NCI-H2227 (cell line): ENCODE measurements at regions not wholly inside any gene's neighbourhood (a gene's known extent, or its start where the extent isn't known, plus 50 kb on each side); places are given as distances from the start of the nearest gene placed in this dataset.
"Not testable (repeated sequence)": the region's sequence is repeated elsewhere in the genome, so short reads cannot be mapped to it uniquely, and the experiment has no call there.

Experiments used
- DNase-seq: peaks from one replicate; lab custom pipeline; 2025; ENCODE audit not compliant: unreplicated experiment; lab: John Stamatoyannopoulos, UW

DNA sequence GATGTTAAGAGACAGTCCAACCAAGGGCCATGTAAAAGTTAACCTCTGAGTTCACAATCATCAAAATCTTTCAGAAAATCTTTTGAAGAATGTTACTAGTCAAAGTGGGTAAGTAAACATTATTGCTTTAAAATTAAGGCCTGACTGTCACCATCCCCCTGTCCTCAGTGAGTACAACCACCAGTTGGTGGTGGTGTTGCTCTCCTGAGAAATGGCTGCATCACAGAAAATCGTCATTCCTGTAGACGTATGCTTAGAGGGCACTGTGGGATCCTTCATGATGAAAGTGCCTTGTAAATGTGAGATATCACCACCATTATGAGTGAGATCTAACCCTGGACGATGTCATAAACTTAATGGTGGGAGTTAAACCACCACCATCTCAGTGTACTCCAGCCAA lies 451.2 kb downstream of the RPS29 start:
- no peak for DNase-seq

DNA sequence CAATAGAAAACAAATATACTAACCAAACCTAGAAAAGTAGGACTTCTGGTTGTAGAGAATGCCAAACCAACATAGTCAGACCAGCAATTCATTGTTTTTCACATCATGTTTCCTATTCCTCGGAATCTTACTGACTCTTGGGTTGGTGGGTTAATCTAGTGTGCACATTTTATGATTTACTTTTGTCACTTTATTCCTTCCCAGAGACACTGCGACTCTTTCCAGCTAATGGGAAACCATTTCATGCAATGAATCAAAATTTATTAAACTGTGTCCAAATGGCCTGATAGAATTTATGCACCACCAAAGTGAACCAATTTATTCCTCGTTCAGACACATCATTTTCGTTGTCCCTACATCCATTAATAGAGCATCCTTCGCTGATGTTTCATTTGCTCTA lies 464.9 kb downstream of the RPS29 start:
- DNase-seq: no peak

DNA sequence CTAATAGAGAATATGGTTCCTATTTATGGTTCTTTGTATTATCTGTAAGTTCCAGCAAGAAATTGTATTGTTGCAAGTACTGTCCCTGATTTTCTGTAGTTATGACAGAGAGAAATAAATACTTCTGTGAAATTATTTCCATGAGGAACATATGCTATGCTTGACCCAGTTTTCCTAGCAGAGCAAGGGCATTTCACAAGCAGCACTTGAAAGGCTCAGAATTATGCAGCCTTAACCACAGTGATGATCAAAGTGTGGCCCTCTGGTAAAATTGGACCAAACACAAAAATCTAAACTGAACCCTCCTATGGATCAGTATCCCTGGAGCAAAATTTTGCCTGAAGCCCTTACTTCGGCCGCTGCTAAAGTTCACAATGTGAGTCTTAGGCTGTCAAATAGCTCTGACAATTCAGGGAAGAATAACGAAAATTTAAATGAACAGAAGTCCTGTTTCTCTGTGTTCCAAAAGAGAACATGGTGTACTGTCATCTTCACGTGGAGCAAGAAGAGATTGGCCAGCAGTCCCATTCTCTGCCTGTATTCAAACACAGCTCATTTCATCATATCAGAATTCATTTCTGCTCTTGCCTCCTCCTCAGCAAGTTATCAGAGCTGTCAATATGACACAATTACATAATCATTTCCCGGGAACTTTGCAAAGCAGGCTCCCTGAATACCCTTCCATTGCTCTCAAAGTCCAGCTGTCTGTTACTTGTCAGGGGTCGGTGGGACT lies 471.9 kb downstream of the RPS29 start:
- no peak for DNase-seq

DNA sequence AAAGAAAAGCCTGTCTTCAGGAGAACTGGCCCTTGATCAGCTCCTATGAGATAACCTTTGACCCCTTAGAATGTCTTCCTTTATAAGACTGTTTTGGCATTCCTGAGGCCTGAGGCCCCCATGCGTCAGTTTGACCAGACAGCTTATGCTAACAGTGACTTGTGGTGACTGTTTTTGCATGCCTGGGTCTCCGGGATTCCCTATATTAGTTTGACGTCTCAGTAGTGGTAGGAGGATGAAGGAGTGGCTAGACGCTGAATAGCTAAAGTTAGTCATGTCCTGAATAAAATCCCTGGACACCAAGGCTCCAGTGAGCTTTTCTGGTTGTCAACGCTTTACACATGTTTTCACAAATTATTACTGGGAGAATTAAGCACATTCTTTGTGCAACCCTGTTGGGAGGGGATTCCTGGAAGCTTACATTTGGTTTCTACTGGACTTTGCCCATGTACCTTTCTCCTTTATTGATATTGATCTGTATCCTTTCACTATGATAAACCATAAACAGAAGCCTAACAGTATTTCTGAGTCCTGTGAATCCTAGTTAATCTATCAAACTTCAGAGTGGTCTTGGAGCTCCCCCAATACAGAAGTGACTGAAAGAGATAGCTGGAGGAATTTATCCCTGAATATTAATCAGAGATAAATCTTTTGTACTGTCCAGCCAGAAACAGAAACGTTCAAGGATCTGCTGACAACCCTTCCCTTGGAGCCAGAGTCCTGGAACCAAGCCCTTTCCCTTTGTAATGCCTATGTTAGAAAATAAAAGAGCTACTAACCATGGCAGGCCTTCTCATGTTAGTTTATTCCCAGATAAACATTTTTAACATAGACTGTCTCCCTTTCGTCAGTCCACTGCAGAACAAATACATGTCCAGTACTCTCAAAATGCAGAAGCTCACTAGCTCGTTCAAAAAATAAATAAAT lies 479.2 kb downstream of the RPS29 start:
- DNase-seq: no peak

DNA sequence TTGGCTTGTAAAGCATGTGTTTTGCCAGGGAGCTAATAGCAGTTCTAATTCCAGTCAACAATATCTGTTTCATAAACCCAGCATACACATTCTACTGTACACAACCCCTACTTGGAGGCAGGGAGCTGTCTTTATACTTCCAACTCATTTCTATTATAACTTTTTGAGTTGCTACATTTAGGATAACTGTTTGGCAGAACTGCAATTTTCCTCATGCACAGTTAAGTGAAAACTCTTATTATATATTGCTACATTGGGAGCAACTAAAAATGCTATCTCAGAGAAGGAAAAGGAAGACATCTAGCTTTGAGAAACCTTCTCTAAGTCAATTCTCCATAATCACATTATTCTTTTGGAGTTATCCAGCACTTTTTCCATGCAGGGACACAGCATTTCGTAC lies 480.2 kb downstream of the RPS29 start:
- no peak for DNase-seq

DNA sequence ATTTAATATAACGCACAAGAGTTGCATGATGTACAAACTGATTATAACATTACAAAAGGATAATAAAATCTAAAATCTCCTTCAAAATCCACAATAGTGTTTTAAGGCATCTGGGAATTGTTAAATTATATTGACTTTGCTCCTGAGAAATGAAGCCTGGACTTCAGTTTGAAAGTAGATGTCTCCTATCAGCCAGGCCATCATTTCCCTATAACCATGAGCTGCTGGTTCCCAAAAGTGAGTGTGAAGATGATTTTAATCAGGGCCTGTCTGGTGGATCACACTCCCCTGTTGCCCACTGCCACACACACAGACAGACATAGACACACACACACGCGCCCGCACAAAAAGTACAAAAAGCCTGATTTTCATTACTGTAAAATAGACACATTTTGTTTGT lies 480.7 kb downstream of the RPS29 start:
- no peak for DNase-seq

GRCh38 chr14:49092345-49092744 lies 493.8 kb downstream of the RPS29 start:
- no peak for DNase-seq

GRCh38 chr14:49089107-49089506 lies 497.1 kb downstream of the RPS29 start:
- no peak for DNase-seq

GRCh38 chr14:49073292-49073691 lies 512.9 kb downstream of the RPS29 start:
- not testable (repeated sequence) for DNase-seq

DNA sequence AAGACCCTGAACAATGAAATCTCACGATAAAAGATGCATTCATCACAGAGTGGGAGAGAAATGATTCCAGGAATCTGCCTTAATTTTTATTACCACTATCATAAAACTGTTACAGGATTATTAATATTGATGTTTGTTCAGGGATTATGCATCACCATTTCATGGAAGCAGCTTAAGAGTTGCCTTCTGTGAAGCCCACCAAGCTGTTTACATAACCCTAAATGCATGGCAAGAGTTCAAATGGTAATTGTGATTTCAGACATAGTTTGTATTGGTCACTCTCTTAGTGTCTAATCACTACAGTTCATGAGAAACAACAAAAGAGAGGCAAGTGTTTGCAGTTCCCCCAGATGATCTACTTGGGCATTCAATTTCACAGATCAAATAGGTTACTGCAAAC lies 527.7 kb downstream of the RPS29 start:
- no peak for DNase-seq

GRCh38 chr14:49057838-49058510 lies 528.2 kb downstream of the RPS29 start:
- no peak for DNase-seq

DNA sequence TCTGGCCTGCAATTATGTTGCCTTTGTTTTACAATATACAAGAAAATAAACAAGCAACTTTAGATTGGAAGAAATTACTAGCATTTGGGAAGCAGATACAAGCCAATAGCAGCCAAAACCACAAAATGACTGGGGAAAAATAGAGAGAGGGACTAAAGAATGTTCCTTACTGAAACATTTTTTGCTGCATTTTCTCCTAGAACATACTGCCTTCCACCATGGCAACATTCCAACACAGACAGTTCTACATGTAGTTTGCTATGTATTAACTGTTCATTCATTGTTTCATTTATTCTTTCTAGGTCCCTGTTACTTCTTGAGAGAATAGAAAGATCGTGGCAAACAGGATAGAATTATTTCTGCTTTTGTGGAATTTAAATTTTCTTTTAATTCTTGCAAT lies 530.2 kb downstream of the RPS29 start:
- no peak for DNase-seq

DNA sequence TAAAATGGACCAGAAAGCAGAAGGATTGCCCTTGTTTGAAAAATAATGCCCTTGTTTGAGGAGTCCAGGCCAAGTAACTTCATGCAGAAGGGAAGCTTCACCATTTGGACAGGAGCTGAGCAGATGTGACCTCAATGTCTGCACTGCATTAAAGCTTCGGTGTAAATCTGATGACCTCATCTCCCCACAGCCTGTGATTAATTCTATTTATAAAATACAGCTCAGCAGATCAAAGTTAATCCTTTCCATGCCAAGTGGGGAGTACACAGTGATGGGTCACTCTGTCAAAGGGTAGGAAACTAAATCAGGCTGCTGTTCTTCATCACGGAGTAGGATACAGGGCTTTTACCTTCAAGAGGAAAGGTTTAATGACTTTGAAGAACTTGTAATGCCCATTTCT lies 533.7 kb downstream of the RPS29 start:
- DNase-seq: no peak

DNA sequence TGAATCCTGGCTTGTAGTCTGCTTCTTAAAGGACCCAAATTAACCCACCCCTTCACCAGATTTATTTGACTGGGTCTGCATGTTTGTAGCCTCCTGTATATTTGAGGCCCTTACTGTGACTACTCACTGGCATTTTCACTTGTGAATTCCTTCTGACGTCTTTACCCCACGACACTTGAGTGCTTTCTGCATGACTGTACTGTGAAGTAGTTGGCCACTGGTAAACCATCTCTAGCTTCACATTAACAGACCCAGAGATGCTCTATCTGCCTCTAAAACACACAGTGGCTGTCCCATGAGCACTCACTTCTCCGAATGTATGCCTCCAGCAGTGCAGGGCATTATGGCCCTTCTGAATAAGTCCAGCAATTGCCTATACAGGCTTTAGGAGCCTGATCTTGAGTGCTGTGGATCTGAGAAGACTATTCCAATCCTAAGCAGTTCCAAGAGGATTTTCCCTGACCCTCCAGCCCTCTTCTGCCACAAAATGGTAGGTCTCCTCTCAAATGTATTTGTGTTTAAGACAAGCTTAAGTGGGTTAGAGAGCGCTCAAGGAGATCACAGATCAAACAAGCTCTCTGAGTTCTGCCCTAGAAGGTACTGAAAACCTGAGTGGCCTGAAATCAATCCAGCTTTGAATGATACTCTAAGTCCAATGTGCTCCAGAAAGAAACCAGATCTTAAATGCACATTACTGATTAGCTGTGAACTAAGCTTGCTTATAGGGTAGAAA lies 534.7 kb downstream of the RPS29 start:
- DNase-seq: no peak

DNA sequence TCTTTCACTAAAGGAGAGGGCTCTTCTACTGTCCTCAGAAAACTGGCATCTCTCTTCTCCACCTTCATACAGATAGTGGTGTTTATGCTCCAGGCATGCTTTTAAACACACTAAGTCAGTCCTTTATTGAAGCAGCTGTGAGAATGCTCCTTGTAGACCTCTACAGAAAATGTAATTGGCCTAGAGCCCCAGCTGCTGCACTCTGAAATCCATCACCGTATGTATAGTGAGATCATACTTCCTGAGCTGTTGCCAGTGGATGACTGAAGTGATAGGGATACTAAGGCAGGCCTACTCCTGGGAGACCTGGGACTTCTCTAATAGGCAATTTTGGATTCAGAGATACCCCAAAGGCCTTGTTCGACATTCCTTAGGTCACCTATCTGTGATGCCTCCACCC lies 535.4 kb downstream of the RPS29 start:
- no peak for DNase-seq

GRCh38 chr14:49049711-49050110 lies 536.5 kb downstream of the RPS29 start:
- no peak for DNase-seq

DNA sequence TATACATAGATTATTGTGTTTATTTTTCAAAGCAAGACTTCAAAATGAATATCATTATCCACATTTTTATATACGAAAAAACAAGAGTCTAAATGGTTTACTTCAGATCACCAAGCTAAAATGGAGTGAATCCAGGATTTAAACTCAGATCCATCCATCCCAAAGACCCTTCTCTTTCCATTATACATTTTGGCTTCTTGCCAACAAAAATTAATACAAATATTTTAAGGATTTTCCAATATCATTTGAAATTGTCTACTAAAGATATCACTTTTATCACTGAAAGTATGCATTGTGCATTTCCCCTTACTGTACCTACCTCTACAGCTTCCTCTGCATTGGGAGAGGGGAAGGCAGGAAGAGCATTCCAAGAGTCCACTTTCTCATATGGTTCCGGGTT lies 541.2 kb downstream of the RPS29 start:
- DNase-seq: no peak

GRCh38 chr14:49036984-49037516 lies 549.1 kb downstream of the RPS29 start:
- DNase-seq: no peak

GRCh38 chr14:49036266-49036665 lies 549.9 kb downstream of the RPS29 start:
- no peak for DNase-seq

GRCh38 chr14:49033131-49033530 lies 553.0 kb downstream of the RPS29 start:
- DNase-seq: no peak

DNA sequence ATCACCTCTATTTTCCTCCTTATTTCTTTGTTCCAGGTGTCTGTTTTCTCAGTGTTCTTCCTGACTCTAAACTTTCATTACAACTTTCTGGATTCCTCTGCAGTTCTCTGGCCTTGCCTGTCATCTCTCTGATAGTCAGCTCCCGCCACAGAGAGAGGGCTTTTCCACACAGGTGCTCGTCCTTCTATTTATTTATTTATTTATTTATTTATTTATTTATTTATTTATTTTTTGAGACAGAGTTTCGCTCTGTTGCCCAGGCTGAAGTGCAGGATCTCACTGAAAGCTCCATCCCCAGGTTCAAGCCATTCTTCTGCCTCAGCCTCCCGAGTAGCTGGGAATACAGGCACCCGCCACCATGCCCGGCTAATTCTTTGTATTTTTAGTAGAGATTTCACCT lies 554.5 kb downstream of the RPS29 start:
- DNase-seq: not testable (repeated sequence)
